HepG2 (cell line): ENCODE measurements at regions not wholly inside any gene's neighbourhood (a gene's known extent, or its start where the extent isn't known, plus 50 kb on each side); places are given as distances from the start of the nearest gene placed in this dataset.

Experiments used
- ATAC-seq: fragments of 200-7000 bp; cut with Tn5 transposase; 3 replicates; pipeline ENCODE4 v1.9.1; 2020; ENCODE audit warnings: mild to moderate bottlenecking, moderate library complexity
- BruUV-seq: library from RNA; stranded (reverse); fragments of 400-500 nt; replicated peaks from 2 replicates; lab custom pipeline; 2021; lab: Mats Ljungman, UMichigan
- CTCF ChIA-PET: fragments of 300-600 bp; formaldehyde crosslinking; extraction: SDS; loops from one replicate; lab custom pipeline; 2021; ENCODE audit warnings: low total read pairs, inconsistent platforms, low intra/inter-chr PET ratio; lab: Yijun Ruan, JAX
- POLR2A ChIA-PET: fragments of 350-600 bp; sonication (Branson Sonifier 250); formaldehyde crosslinking; loops from one replicate; lab custom pipeline; 2020; ENCODE audit warnings: antibody characterized with exemption, inconsistent platforms; lab: Yijun Ruan, JAX
- DNase-seq: peaks from one replicate; pipeline ENCODE4 v3.0.0-alpha.2; 2015; ENCODE audit warnings: low spot score
- FAIRE-seq: peaks from 3 replicates; lab custom pipeline; 2011; peaks lifted over from hg19 to GRCh38; lab: Jason Lieb, UNC
- H2AFZ ChIP-seq: one replicate; pipeline ENCODE4 v1.6.1; 2011; ENCODE audit warnings: low read length, inconsistent platforms
- H3K27ac ChIP-seq: fragments of 300-600 bp; 3 replicates; pipeline ENCODE4 v1.8.0; 2011; ENCODE audit warnings: mixed run types, mild to moderate bottlenecking, mixed read lengths, low read length, inconsistent platforms; ENCODE audit not compliant: insufficient read depth; ENCODE audit errors: extremely low read length
- H3K27me3 ChIP-seq, 2 experiments: fragments of 200-600 bp in 1 of 2; 2 replicates in 1 of 2; 3 replicates in 1 of 2; pipeline versions ENCODE4 v1.6.0 to v1.8.0; 2011; ENCODE audit warnings: low read length in 2 of 2, mild to moderate bottlenecking in 2 of 2, moderate library complexity in 2 of 2, inconsistent platforms in 1 of 2; ENCODE audit not compliant: insufficient read depth in 2 of 2, control insufficient read depth in 1 of 2
- H3K36me3 ChIP-seq, 2 experiments: fragments of 200-600 bp in 1 of 2; replicated peaks in 1 of 2; 2 replicates in 1 of 2; 3 replicates in 1 of 2; pipeline versions ENCODE4 v1.5.1 to v1.8.0; 2011; ENCODE audit warnings: low read length in 2 of 2, inconsistent platforms in 1 of 2; ENCODE audit not compliant: insufficient read depth in 2 of 2, control insufficient read depth in 1 of 2
- H3K4me1 ChIP-seq: 2 replicates; pipeline ENCODE4 v1.5.1; 2012; ENCODE audit warnings: low read length, inconsistent platforms; ENCODE audit not compliant: insufficient read depth
- H3K4me2 ChIP-seq: 2 replicates; pipeline ENCODE4 v1.6.0; 2011; ENCODE audit warnings: low read depth, low read length, inconsistent platforms
- H3K4me3 ChIP-seq, 3 experiments: fragments of 200-600 bp in 1 of 3; sonication (generic), shearing (Covaris generic) in 1 of 3; replicated peaks in 1 of 3; 2 replicates each; pipeline ENCODE4 v1.5.1; 2011 to 2016; ENCODE audit warnings: low read length in 3 of 3, inconsistent platforms in 2 of 3, low read depth in 2 of 3, mild to moderate bottlenecking in 2 of 3, control low read depth in 1 of 3, mixed read lengths in 1 of 3; ENCODE audit not compliant: insufficient read depth in 1 of 3
- H3K79me2 ChIP-seq: one replicate; pipeline ENCODE4 v1.6.1; 2011; ENCODE audit warnings: low read length, inconsistent platforms; ENCODE audit not compliant: insufficient read depth
- H3K9ac ChIP-seq: 2 replicates; pipeline ENCODE4 v1.6.0; 2011; ENCODE audit warnings: mild to moderate bottlenecking, low read depth, low read length, inconsistent platforms; ENCODE audit not compliant: insufficient read depth
- H3K9me3 ChIP-seq: 2 replicates; pipeline ENCODE4 v1.5.1; 2012; ENCODE audit warnings: mild to moderate bottlenecking, low read length
- H4K20me1 ChIP-seq: 2 replicates; pipeline ENCODE4 v1.6.0; 2011; ENCODE audit warnings: inconsistent platforms, mild to moderate bottlenecking, low read length, moderate library complexity; ENCODE audit not compliant: insufficient read depth
- AKNA ChIP-seq: sonication (generic); formaldehyde crosslinking; IDR thresholded peaks from 2 replicates; pipeline ENCODE4 v1.4.0; 2020; ENCODE audit warnings: missing genetic modification reagents, borderline replicate concordance
- CBFB ChIP-seq: sonication (generic); formaldehyde crosslinking; IDR thresholded peaks from 2 replicates; pipeline ENCODE4 v1.4.0; 2020; ENCODE audit warnings: missing genetic modification reagents
- CENPX ChIP-seq: sonication (generic); formaldehyde crosslinking; IDR thresholded peaks from 2 replicates; pipeline ENCODE4 v1.9.0; 2021; ENCODE audit warnings: mild to moderate bottlenecking, missing genetic modification reagents, moderate library complexity
- FIP1L1 ChIP-seq: fragments of 200-400 bp; formaldehyde crosslinking; IDR thresholded peaks from 2 replicates; pipeline ENCODE4 v1.6.1; 2018; ENCODE audit warnings: low read depth, mild to moderate bottlenecking, low read length, moderate library complexity, borderline replicate concordance; ENCODE audit not compliant: insufficient read depth
- FOSL1 ChIP-seq: sonication (generic); formaldehyde crosslinking; IDR thresholded peaks from 2 replicates; pipeline ENCODE4 v1.9.0; 2021; ENCODE audit warnings: missing genetic modification reagents, borderline replicate concordance
- NCOA2 ChIP-seq: sonication (generic); formaldehyde crosslinking; IDR thresholded peaks from 2 replicates; pipeline ENCODE4 v1.8.0; 2022; ENCODE audit warnings: inconsistent platforms
- RERE ChIP-seq: IDR thresholded peaks from 2 replicates; pipeline ENCODE4 v1.6.1; 2016; ENCODE audit warnings: low read depth, missing genetic modification reagents, missing compliant biosample characterization
- SOX6 ChIP-seq, 2 experiments: fragments of 450-650 bp in 1 of 2; sonication (generic) in 1 of 2; formaldehyde crosslinking in 1 of 2; IDR thresholded peaks; 2 replicates each; pipeline versions ENCODE4 v1.4.0 to v1.6.1; 2017 to 2020; ENCODE audit warnings: antibody characterized with exemption in 1 of 2, mild to moderate bottlenecking in 1 of 2, missing genetic modification reagents in 1 of 2
- TFDP2 ChIP-seq: sonication (generic); formaldehyde crosslinking; IDR thresholded peaks from 2 replicates; pipeline ENCODE4 v1.4.0; 2020; ENCODE audit warnings: missing genetic modification reagents
- ZIK1 ChIP-seq: sonication (generic); formaldehyde crosslinking; IDR thresholded peaks from 2 replicates; pipeline ENCODE4 v1.5.0; 2020; ENCODE audit warnings: mild to moderate bottlenecking, low read depth, missing genetic modification reagents, borderline replicate concordance
- ZNF782 ChIP-seq: sonication (generic); formaldehyde crosslinking; IDR thresholded peaks from 2 replicates; pipeline ENCODE4 v1.4.0; 2020; ENCODE audit warnings: missing genetic modification reagents, mild to moderate bottlenecking, borderline replicate concordance
- ZSCAN29 ChIP-seq: sonication (generic); formaldehyde crosslinking; conservative IDR thresholded peaks from 2 replicates; pipeline ENCODE4 v1.4.0; 2020; ENCODE audit warnings: mild to moderate bottlenecking, missing genetic modification reagents
- WGBS: methylation state at CpG from one replicate; pipeline ENCODE4 v1.1.6; 2017; ENCODE audit warnings: low lambda C conversion rate; 5-methylcytosine and 5-hydroxymethylcytosine counted together
- in situ Hi-C: cut with HindIII; loops from 2 replicates; pipeline ENCODE4 v1.10.0; 2017; ENCODE audit warnings: low pct_unique_long_range_greater_than_20kb; ENCODE audit not compliant: extremely low pct_ligation_motif_present
- intact Hi-C: fragments of 100-400 bp; cut with micrococcal nuclease; formaldehyde crosslinking; loops from one replicate; pipeline ENCODE4 v1.10.0; 2022; ENCODE audit not compliant: unreplicated experiment

- TF ChIP-seq ZNF782 (CRISPR knock-in tag), result no peak
Observed at GRCh38 chr13:34108410-34108809, 290.5 kb downstream of the RFC3 start (continued).

- no peak for FAIRE-seq
- Histone ChIP-seq H3K9me3 (no peaks in the 10 kb centered on the region), H3K27me3 (no peaks in the 10 kb centered on the region), H3K9ac (no peak overlapping the region), H3K79me2 (no peaks in the 10 kb centered on the region), H3K4me2 (no peak overlapping the region), H3K27ac (no peak overlapping the region), H3K36me3 (no peaks in the 10 kb centered on the region), H4K20me1 (no peaks in the 10 kb centered on the region), H3K4me3 (no peak overlapping the region), H3K4me1 (no peaks in the 10 kb centered on the region), H2AFZ (no peak overlapping the region)
- no peak for DNase-seq
- 36% methylated on average over 3 of the region's 3 CpGs for WGBS
- POLR2A ChIA-PET, result no interaction called here
- intact Hi-C loops (no loop called here), in situ Hi-C loops (no loop called here)
- ATAC-seq, result no peak
- no TSS peak for BruUV-seq
- CTCF ChIA-PET, result no interaction called here
- TF ChIP-seq RERE (CRISPR knock-in tag), result no peak
- TF ChIP-seq CENPX, result no peak
- no peak for TF ChIP-seq TFDP2
- TF ChIP-seq AKNA, result no peak
- no peak for TF ChIP-seq FOSL1
- no peak for TF ChIP-seq ZIK1 (CRISPR knock-in tag)
- TF ChIP-seq CBFB (CRISPR knock-in tag), result no peak
- no peak for TF ChIP-seq FIP1L1
- no peak for TF ChIP-seq ZSCAN29 (CRISPR knock-in tag)
- TF ChIP-seq NCOA2, result no peak
- TF ChIP-seq SOX6 (IDR thresholded peaks at IDR 0.05), result no peak
- no peak for TF ChIP-seq SOX6 (CRISPR knock-in tag; IDR thresholded peaks at IDR 0.05)
Observed at GRCh38 chr13:34114581-34114980, 296.6 kb downstream of the RFC3 start.
